ENCODE measurements at regions not wholly inside any gene's neighbourhood (a gene's known extent, or its start where the extent isn't known, plus 50 kb on each side); places are given as distances from the start of the nearest gene placed in this dataset.
A peak's percentile ranks its signal among the peaks of the same experiment; 100 is the strongest.
"Not testable (repeated sequence)": the region's sequence is repeated elsewhere in the genome, so short reads cannot be mapped to it uniquely, and the experiment has no call there.

- Histone ChIP-seq H3K36me3 (ENCODE audit: insufficient read depth in 1 of 2, low read depth in 1 of 2) (no peaks in the 10 kb centered on the region), H3K27ac (no peak overlapping the region), H3K27me3 (ENCODE audit: insufficient read depth in 3 of 3, low read length in 2 of 3) (no peaks in the 10 kb centered on the region), H3K4me3 (peak overlapping the region; percentile 68), H3K4me1 (peaks cover 5% of the 10 kb centered on the region), H3K9me3 (no peaks in the 10 kb centered on the region)
- ATAC-seq (peak in 3 of 4 donors; percentile 54 to 56 (median 56)), DNase-seq (peak; percentile 79 to 90)
- intact Hi-C loops (cut with DNase I): no loop called here
- WGBS, 3 donors: 26 to 27% (median 27%) methylated on average over 43 of the region's 43 CpGs
- TF ChIP-seq CTCF (IDR thresholded peaks at IDR 0.05): no peak
Measured at GRCh38 chr20:25865715-25866656, 169.3 kb upstream of the ZNF337 start.

GRCh38 chr20:25864963-25865714, 168.5 kb upstream of the ZNF337 start:
- H3K36me3 ChIP-seq (ENCODE audit: insufficient read depth in 1 of 2, low read depth in 1 of 2); H3K27me3 ChIP-seq (ENCODE audit: insufficient read depth in 3 of 3, low read length in 2 of 3); DNase-seq; intact Hi-C loops (cut with DNase I); H3K27ac ChIP-seq; H3K9me3 ChIP-seq; ATAC-seq; H3K4me1 ChIP-seq: not testable (repeated sequence)
- 58% methylated on average over 30 of the region's 30 CpGs for WGBS, 3 donors
- H3K4me3 ChIP-seq: peak overlapping the region; percentile 68

GRCh38 chr20:25864326-25864962, 167.8 kb upstream of the ZNF337 start:
- no peak for ATAC-seq
- Histone ChIP-seq H3K4me1 (peaks cover 5% of the 10 kb centered on the region), H3K4me3 (no peak overlapping the region), H3K27ac (no peak overlapping the region), H3K36me3 (ENCODE audit: insufficient read depth in 1 of 2, low read depth in 1 of 2) (no peaks in the 10 kb centered on the region), H3K9me3 (no peaks in the 10 kb centered on the region), H3K27me3 (ENCODE audit: insufficient read depth in 3 of 3, low read length in 2 of 3) (no peaks in the 10 kb centered on the region)
- DNase-seq: no peak
- TF ChIP-seq CTCF (IDR thresholded peaks at IDR 0.05): no peak
- intact Hi-C loops (cut with DNase I): no loop called here
- WGBS, 3 donors: 75 to 77% (median 76%) methylated on average over 15 of the region's 15 CpGs

GRCh38 chr20:25863536-25864325, 167.1 kb upstream of the ZNF337 start:
- no peak for TF ChIP-seq CTCF (IDR thresholded peaks at IDR 0.05)
- no peak for ATAC-seq

GRCh38 chr20:25862967-25863530, 166.4 kb upstream of the ZNF337 start:
- ATAC-seq (peak; percentile 54 to 77 (median 66)), DNase-seq (peak; percentile 91 to 96)
- Histone ChIP-seq H3K4me1 (peaks cover 10% of the 10 kb centered on the region), H3K4me3 (peak overlapping the region; percentile 69)
- H3K36me3 ChIP-seq (ENCODE audit: insufficient read depth in 1 of 2, low read depth in 1 of 2); intact Hi-C loops (cut with DNase I); H3K9me3 ChIP-seq; H3K27ac ChIP-seq; H3K27me3 ChIP-seq (ENCODE audit: insufficient read depth in 3 of 3, low read length in 2 of 3): not testable (repeated sequence)
- WGBS, 3 donors: 1% methylated on average over 48 to 53 of the region's 53 CpGs

More at GRCh38 chr20:25863536-25864325, 167.1 kb upstream of the ZNF337 start:
- WGBS, 3 donors: 24 to 27% (median 25%) methylated on average over 19 to 21 of the region's 21 CpGs
- intact Hi-C loops (cut with DNase I): no loop called here
- Histone ChIP-seq H3K9me3 (no peaks in the 10 kb centered on the region), H3K27me3 (ENCODE audit: insufficient read depth in 3 of 3, low read length in 2 of 3) (no peaks in the 10 kb centered on the region), H3K27ac (no peak overlapping the region), H3K4me1 (peaks cover 6% of the 10 kb centered on the region), H3K36me3 (ENCODE audit: insufficient read depth in 1 of 2, low read depth in 1 of 2) (no peaks in the 10 kb centered on the region), H3K4me3 (peak overlapping the region; percentile 69)
- DNase-seq: no peak
